SU-DHL-6 (cell line): ENCODE measurements at regions not wholly inside any gene's neighbourhood (a gene's known extent, or its start where the extent isn't known, plus 50 kb on each side); places are given as distances from the start of the nearest gene placed in this dataset.

Source experiments
- H2AFZ ChIP-seq: fragments of 200-600 bp; sonication (generic); 2 replicates; pipeline ENCODE4 v1.6.1; 2014; ENCODE audit warnings: low read depth, mild to moderate bottlenecking, moderate library complexity, mixed read lengths, antibody characterized with exemption, low read length; ENCODE audit not compliant: severe bottlenecking
- H3F3A ChIP-seq: fragments of 200-600 bp; shearing (Covaris generic); 2 replicates; pipeline ENCODE4 v1.6.0; 2016; ENCODE audit warnings: antibody characterized with exemption, mild to moderate bottlenecking; ENCODE audit not compliant: insufficient read depth
- H3K27ac ChIP-seq: fragments of 200-600 bp; sonication (generic); 2 replicates; pipeline ENCODE4 v1.5.1; 2016; ENCODE audit warnings: low read depth, mild to moderate bottlenecking, low read length, moderate library complexity, mixed read lengths
- H3K27me3 ChIP-seq: fragments of 200-600 bp; sonication (generic), shearing (Covaris generic); 2 replicates; pipeline ENCODE4 v1.6.0; 2014; ENCODE audit warnings: mild to moderate bottlenecking, low read length
- H3K36me3 ChIP-seq: fragments of 200-600 bp; sonication (generic); 2 replicates; pipeline ENCODE4 v1.6.1; 2014; ENCODE audit warnings: mild to moderate bottlenecking, low read length, mixed read lengths
- H3K4me2 ChIP-seq: fragments of 300-600, 200-600 bp; shearing (Covaris generic), sonication (generic); 2 replicates; pipeline ENCODE4 v1.6.0; 2014; ENCODE audit warnings: low read length, low read depth, mild to moderate bottlenecking; ENCODE audit not compliant: poor library complexity, severe bottlenecking
- H3K4me3 ChIP-seq: fragments of 200-600 bp; sonication (generic); 2 replicates; pipeline ENCODE4 v1.5.1; 2014; ENCODE audit warnings: antibody characterized with exemption, low read length, mild to moderate bottlenecking, mixed read lengths; ENCODE audit not compliant: insufficient read depth, poor library complexity, severe bottlenecking
- H3K79me2 ChIP-seq: fragments of 200-600 bp; sonication (generic); 2 replicates; pipeline ENCODE4 v1.6.1; 2014; ENCODE audit warnings: mild to moderate bottlenecking, low read length, moderate library complexity; ENCODE audit not compliant: insufficient read depth
- H3K9ac ChIP-seq: fragments of 200-600 bp; sonication (generic); 2 replicates; pipeline ENCODE4 v1.7.0; 2014; ENCODE audit warnings: mild to moderate bottlenecking, low read length
- H3K9me2 ChIP-seq: fragments of 200-600 bp; sonication (generic); replicated peaks from 2 replicates; pipeline ENCODE4 v1.6.1; 2014; ENCODE audit warnings: low read length; ENCODE audit not compliant: insufficient read depth
- H3K9me3 ChIP-seq: fragments of 200-600 bp; sonication (generic); 2 replicates; pipeline ENCODE4 v1.6.1; 2014; ENCODE audit warnings: low read length, mixed read lengths; ENCODE audit not compliant: insufficient read depth
- H4K20me1 ChIP-seq: fragments of 200-600 bp; sonication (generic); 2 replicates; pipeline ENCODE4 v1.6.1; 2014; ENCODE audit warnings: low read depth, mild to moderate bottlenecking, antibody characterized with exemption, low read length, moderate library complexity, mixed read lengths
- EZH2phosphoT487 ChIP-seq: fragments of 200-600 bp; sonication (generic), shearing (Covaris generic); conservative IDR thresholded peaks from 2 replicates; pipeline ENCODE4 v1.6.1; 2018; ENCODE audit warnings: mild to moderate bottlenecking, antibody characterized with exemption, low read length, moderate library complexity, mixed read lengths
- TF ChIP-seq, protein P1 (sequence below): fragments of 200-600 bp; sonication (generic); IDR thresholded peaks from one replicate; pipeline ENCODE4 v1.5.1; 2017; ENCODE audit warnings: antibody characterized with exemption, mild to moderate bottlenecking, low read length, moderate library complexity; ENCODE audit not compliant: insufficient read depth, poor library complexity, severe bottlenecking

DNA sequence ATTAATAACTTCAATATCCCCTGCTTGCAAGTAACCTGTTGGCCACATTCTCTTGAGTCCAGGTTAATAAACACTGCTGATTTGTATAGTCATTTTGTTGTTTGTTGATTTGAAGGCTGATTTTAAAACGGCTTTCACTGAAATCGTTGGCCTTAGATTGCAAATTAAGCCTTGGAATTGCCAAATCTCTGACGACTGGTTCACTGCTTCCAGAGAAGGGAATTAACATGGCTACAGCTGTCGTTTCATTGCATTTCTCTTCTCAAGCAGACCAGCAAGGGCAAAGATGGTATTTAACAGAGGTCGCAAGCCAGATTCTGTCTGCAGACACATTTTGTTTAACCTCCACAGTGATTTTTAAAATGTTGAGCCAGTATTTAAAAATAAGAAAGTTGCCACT, 470.9 kb downstream of the TFAP2A start:
- Histone ChIP-seq H3K27me3 (no peaks in the 10 kb centered on the region), H3K9me2 (no peaks in the 10 kb centered on the region), H3K79me2 (no peaks in the 10 kb centered on the region), H2AFZ (no peak overlapping the region), H4K20me1 (no peaks in the 10 kb centered on the region), H3K36me3 (no peaks in the 10 kb centered on the region), H3K27ac (no peak overlapping the region), H3K4me2 (no peak overlapping the region), H3F3A (no peaks in the 10 kb centered on the region), H3K4me3 (no peak overlapping the region), H3K9me3 (no peaks in the 10 kb centered on the region), H3K9ac (no peak overlapping the region)
- TF ChIP-seq EZH2phosphoT487, result no peak
- TF ChIP-seq, protein P1, sequence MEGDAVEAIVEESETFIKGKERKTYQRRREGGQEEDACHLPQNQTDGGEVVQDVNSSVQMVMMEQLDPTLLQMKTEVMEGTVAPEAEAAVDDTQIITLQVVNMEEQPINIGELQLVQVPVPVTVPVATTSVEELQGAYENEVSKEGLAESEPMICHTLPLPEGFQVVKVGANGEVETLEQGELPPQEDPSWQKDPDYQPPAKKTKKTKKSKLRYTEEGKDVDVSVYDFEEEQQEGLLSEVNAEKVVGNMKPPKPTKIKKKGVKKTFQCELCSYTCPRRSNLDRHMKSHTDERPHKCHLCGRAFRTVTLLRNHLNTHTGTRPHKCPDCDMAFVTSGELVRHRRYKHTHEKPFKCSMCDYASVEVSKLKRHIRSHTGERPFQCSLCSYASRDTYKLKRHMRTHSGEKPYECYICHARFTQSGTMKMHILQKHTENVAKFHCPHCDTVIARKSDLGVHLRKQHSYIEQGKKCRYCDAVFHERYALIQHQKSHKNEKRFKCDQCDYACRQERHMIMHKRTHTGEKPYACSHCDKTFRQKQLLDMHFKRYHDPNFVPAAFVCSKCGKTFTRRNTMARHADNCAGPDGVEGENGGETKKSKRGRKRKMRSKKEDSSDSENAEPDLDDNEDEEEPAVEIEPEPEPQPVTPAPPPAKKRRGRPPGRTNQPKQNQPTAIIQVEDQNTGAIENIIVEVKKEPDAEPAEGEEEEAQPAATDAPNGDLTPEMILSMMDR, result no peak

DNA sequence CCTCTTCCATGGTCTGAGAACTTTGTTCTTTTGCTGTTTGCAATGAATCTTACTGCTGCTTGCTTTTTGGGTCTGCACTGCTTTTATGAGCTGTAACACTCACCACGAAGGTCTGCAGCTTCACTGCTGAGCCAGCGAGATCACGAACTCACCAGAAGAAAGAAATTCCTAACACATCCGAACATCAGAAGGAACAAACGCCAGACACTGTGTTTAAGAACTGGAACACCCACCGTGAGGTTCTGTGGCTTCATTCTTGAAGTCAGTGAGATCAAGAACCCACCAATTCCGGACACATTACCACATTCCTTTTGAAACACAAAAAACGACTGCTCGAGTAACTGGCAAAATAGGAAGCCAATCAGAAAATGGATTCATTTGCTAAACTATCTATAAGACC, 471.8 kb downstream of the TFAP2A start:
- H3K9ac ChIP-seq, result no peak overlapping the region
- no peaks in the 10 kb centered on the region for H3K9me3 ChIP-seq
- H3K4me2 ChIP-seq, result no peak overlapping the region
- no peak overlapping the region for H3K4me3 ChIP-seq
- TF ChIP-seq, protein P1, result no peak
- TF ChIP-seq EZH2phosphoT487, result no peak
- H3K79me2 ChIP-seq, result no peaks in the 10 kb centered on the region
- H3K27me3 ChIP-seq, result no peaks in the 10 kb centered on the region
- H3K36me3 ChIP-seq, result no peaks in the 10 kb centered on the region
- no peak overlapping the region for H3K27ac ChIP-seq
- no peaks in the 10 kb centered on the region for H3F3A ChIP-seq
- no peak overlapping the region for H2AFZ ChIP-seq
- no peaks in the 10 kb centered on the region for H3K9me2 ChIP-seq
- no peaks in the 10 kb centered on the region for H4K20me1 ChIP-seq

DNA sequence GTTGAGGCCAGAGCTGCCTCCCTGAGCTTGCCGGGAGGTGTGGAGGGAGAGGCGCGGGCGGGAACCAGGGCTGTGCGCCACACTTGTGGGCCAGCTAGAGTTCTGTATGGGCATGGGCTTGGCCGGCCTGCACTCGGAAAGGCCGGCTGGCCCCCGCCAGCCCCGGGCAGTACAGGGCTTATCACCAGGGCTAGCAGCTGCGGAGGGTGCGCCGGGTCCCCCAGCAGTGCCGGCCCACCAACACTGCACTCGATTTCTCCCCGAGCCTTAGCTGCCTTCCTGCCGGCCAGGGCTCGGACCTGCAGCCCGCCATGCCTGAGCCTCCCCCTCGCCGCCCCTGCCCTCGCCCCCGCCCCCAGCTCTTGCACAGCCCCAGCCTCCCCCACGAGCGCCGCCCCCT, 472.7 kb downstream of the TFAP2A start:
- Histone ChIP-seq H3K36me3 (no peaks in the 10 kb centered on the region), H3K4me3 (no peak overlapping the region), H3K9me3 (no peaks in the 10 kb centered on the region), H3K27ac (no peak overlapping the region), H3K79me2 (no peaks in the 10 kb centered on the region), H3K4me2 (no peak overlapping the region), H3K27me3 (no peaks in the 10 kb centered on the region), H4K20me1 (no peaks in the 10 kb centered on the region), H2AFZ (no peak overlapping the region), H3K9me2 (no peaks in the 10 kb centered on the region), H3K9ac (no peak overlapping the region), H3F3A (no peaks in the 10 kb centered on the region)
- TF ChIP-seq, protein P1, result no peak
- TF ChIP-seq EZH2phosphoT487, result no peak
